PC-3 (cell line): ENCODE measurements at regions not wholly inside any gene's neighbourhood (a gene's known extent, or its start where the extent isn't known, plus 50 kb on each side); places are given as distances from the start of the nearest gene placed in this dataset.

Source experiments
- ATAC-seq: fragments of 200-7000 bp; cut with Tn5 transposase; 2 replicates; pipeline ENCODE4 v1.9.1; 2020; ENCODE audit warnings: mild to moderate bottlenecking, moderate library complexity
- BruUV-seq: library from RNA; stranded (reverse); fragments of 400-500 nt; replicated peaks from 2 replicates; lab custom pipeline; 2021; lab: Mats Ljungman, UMichigan
- CTCF ChIA-PET: fragments of 300-600 bp; sonication (Branson Sonifier 250); formaldehyde crosslinking; loops from one replicate; lab custom pipeline; 2022; ENCODE audit warnings: antibody characterized with exemption; lab: Charles Lee
- POLR2A ChIA-PET: fragments of 300-600 bp; sonication (Branson Sonifier 250); formaldehyde crosslinking; loops from one replicate; lab custom pipeline; 2022; ENCODE audit warnings: antibody characterized with exemption; ENCODE audit not compliant: unreplicated experiment; lab: Charles Lee
- DNase-seq: peaks from one replicate; pipeline ENCODE4 v3.0.0-alpha.2; 2015
- H2AFZ ChIP-seq: fragments of 300-600 bp; sonication (generic); 2 replicates; pipeline ENCODE4 v1.6.0; 2016; ENCODE audit warnings: antibody characterized with exemption, low read length
- H3F3A ChIP-seq: fragments of 300-600 bp; sonication (generic); one replicate; pipeline ENCODE4 v1.6.0; 2017; ENCODE audit warnings: antibody characterized with exemption, low read length, control low read depth, mild to moderate bottlenecking; ENCODE audit not compliant: unreplicated experiment
- H3K27ac ChIP-seq: fragments of 300-600 bp; sonication (generic); 2 replicates; pipeline ENCODE4 v1.5.1; 2016; ENCODE audit warnings: mild to moderate bottlenecking, low read length
- H3K27me3 ChIP-seq: fragments of 300-600 bp; sonication (generic); 2 replicates; pipeline ENCODE4 v1.6.1; 2016; ENCODE audit warnings: low read length, mixed read lengths
- H3K36me3 ChIP-seq: fragments of 300-600 bp; sonication (generic); 2 replicates; pipeline ENCODE4 v1.6.1; 2016; ENCODE audit warnings: low read depth, mixed run types, low read length, mixed read lengths
- H3K4me1 ChIP-seq: fragments of 300-600 bp; sonication (generic); 2 replicates; pipeline ENCODE4 v1.5.1; 2016; ENCODE audit warnings: low read length; ENCODE audit not compliant: insufficient read depth
- H3K4me2 ChIP-seq: fragments of 300-600 bp; sonication (generic); 2 replicates; pipeline ENCODE4 v1.6.0; 2016; ENCODE audit warnings: low read length
- H3K4me3 ChIP-seq: fragments of 300-600 bp; sonication (generic); 2 replicates; pipeline ENCODE4 v1.5.1; 2016; ENCODE audit warnings: mild to moderate bottlenecking, low read length, mixed read lengths
- H3K79me2 ChIP-seq: fragments of 300-600 bp; sonication (generic); 2 replicates; pipeline ENCODE4 v1.6.1; 2017; ENCODE audit warnings: low read length, mixed read lengths
- H3K9ac ChIP-seq: fragments of 300-600 bp; sonication (generic); 2 replicates; pipeline ENCODE4 v1.6.0; 2016; ENCODE audit warnings: mild to moderate bottlenecking, low read length
- H3K9me2 ChIP-seq: fragments of 300-600 bp; sonication (generic); replicated peaks from 2 replicates; pipeline ENCODE4 v1.6.1; 2016; ENCODE audit warnings: mixed run types, low read length, mixed read lengths
- H3K9me3 ChIP-seq: fragments of 300-600 bp; sonication (generic); 2 replicates; pipeline ENCODE4 v1.6.1; 2016; ENCODE audit warnings: low read length, mixed read lengths
- H4K20me1 ChIP-seq: fragments of 300-600 bp; sonication (generic); 2 replicates; pipeline ENCODE4 v1.6.1; 2016; ENCODE audit warnings: low read length, mixed read lengths
- EZH2 ChIP-seq: fragments of 300-600 bp; sonication (generic); IDR thresholded peaks from one replicate; pipeline ENCODE4 v1.6.1; 2017; ENCODE audit warnings: antibody characterized with exemption, mild to moderate bottlenecking, low read length; ENCODE audit not compliant: unreplicated experiment
- EZH2phosphoT487 ChIP-seq: fragments of 300-600 bp; sonication (generic); IDR thresholded peaks from 2 replicates; pipeline ENCODE4 v1.6.1; 2018; ENCODE audit warnings: mild to moderate bottlenecking, antibody characterized with exemption, low read length, borderline replicate concordance
- intact Hi-C: fragments of 100-400 bp; cut with micrococcal nuclease; formaldehyde crosslinking; loops from 2 replicates; pipeline ENCODE4 v1.9.0; 2023
- TF ChIP-seq, protein P1 (sequence below): fragments of 300-600 bp; sonication (generic); conservative IDR thresholded peaks from 2 replicates; pipeline ENCODE4 v1.5.1; 2017; ENCODE audit warnings: antibody characterized with exemption, low read depth, mild to moderate bottlenecking, low read length

DNA sequence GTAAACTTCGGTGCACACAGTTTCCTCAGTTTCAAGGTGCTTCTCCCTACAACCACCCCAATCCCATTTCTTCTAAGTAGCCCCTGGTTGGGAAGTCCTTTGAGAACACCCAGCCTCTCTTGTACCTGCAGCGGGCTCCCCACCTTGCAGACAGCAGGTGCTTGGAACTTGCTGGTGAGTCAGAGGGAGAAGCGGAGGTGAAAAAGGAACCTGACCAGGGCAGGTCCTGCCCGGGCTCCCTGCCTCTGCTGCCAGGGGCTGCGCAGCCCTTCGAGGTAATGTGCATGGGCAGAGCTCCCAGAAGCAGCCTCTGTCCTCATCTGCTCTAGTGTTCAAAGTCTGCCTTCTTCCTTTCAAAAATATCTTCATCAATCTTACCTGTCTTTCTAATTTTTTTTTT is 274.0 kb upstream of the SOX1 start:
- no TSS peak for BruUV-seq
- no peak overlapping the region for H2AFZ ChIP-seq
- H3K9me2 ChIP-seq = no peaks in the 10 kb centered on the region
- ATAC-seq = no peak
- intact Hi-C loops = no loop called here
- H3K36me3 ChIP-seq = no peaks in the 10 kb centered on the region
- no peak overlapping the region for H3K27ac ChIP-seq
- no peaks in the 10 kb centered on the region for H3K4me1 ChIP-seq
- no peaks in the 10 kb centered on the region for H4K20me1 ChIP-seq
- no peaks in the 10 kb centered on the region for H3K27me3 ChIP-seq
- no peaks in the 10 kb centered on the region for H3K79me2 ChIP-seq
- no peak overlapping the region for H3K4me2 ChIP-seq
- H3K9me3 ChIP-seq = no peaks in the 10 kb centered on the region
- H3K4me3 ChIP-seq = no peak overlapping the region
- ChIA-PET CTCF (no interaction called here), POLR2A (no interaction called here)
- no peaks in the 10 kb centered on the region for H3F3A ChIP-seq
- peak; percentile 0 for DNase-seq
- no peak for TF ChIP-seq EZH2
- TF ChIP-seq, protein P1, sequence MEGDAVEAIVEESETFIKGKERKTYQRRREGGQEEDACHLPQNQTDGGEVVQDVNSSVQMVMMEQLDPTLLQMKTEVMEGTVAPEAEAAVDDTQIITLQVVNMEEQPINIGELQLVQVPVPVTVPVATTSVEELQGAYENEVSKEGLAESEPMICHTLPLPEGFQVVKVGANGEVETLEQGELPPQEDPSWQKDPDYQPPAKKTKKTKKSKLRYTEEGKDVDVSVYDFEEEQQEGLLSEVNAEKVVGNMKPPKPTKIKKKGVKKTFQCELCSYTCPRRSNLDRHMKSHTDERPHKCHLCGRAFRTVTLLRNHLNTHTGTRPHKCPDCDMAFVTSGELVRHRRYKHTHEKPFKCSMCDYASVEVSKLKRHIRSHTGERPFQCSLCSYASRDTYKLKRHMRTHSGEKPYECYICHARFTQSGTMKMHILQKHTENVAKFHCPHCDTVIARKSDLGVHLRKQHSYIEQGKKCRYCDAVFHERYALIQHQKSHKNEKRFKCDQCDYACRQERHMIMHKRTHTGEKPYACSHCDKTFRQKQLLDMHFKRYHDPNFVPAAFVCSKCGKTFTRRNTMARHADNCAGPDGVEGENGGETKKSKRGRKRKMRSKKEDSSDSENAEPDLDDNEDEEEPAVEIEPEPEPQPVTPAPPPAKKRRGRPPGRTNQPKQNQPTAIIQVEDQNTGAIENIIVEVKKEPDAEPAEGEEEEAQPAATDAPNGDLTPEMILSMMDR = no peak
- TF ChIP-seq EZH2phosphoT487 = no peak
- no peak overlapping the region for H3K9ac ChIP-seq
